ENCODE measurements at regions not wholly inside any gene's neighbourhood (a gene's known extent, or its start where the extent isn't known, plus 50 kb on each side); places are given as distances from the start of the nearest gene placed in this dataset.
"Not testable (repeated sequence)": the region's sequence is repeated elsewhere in the genome, so short reads cannot be mapped to it uniquely, and the experiment has no call there.

- H3K4me1 ChIP-seq: peaks cover 0 to 2% (median 0%) of the 10 kb centered on the region in 4 donors
- no peak overlapping the region for H3K4me3 ChIP-seq
- H3K9me3 ChIP-seq: no peaks in the 10 kb centered on the region
- intact Hi-C loops (cut with DNase I; ENCODE audit: low total_unique reads) (no loop called here), in situ Hi-C loops (cut with MboI; ENCODE audit: low pct_ligation_motif_present in 1 of 4, low pct_unique_long_range_greater_than_20kb in 1 of 4, low sequenced_read_pairs in 3 of 4) (no loop called here)
- H3K27ac ChIP-seq: no peak overlapping the region
- WGBS, 2 donors (ENCODE audit: low coverage in 1 of 2): 46 to 57% methylated on average over 2 of the region's 2 CpGs
- no peaks in the 10 kb centered on the region for H3K27me3 ChIP-seq
- no peak for TF ChIP-seq CTCF (IDR thresholded peaks at IDR 0.05)
- no peak for TF ChIP-seq EP300 (IDR thresholded peaks at IDR 0.05; ENCODE audit: low read depth)
- TF ChIP-seq POLR2AphosphoS5 (IDR thresholded peaks at IDR 0.05): no peak
- no peaks in the 10 kb centered on the region for H3K36me3 ChIP-seq
- no peak for DNase-seq
These were observed 129.2 kb downstream of the DMRT2 start for GRCh38 chr9:1179366-1179765.

GRCh38 chr9:1184146-1184545 is 134.0 kb downstream of the DMRT2 start:
- TF ChIP-seq POLR2A (IDR thresholded peaks at IDR 0.05) (no peak), EP300 (IDR thresholded peaks at IDR 0.05; ENCODE audit: low read depth) (no peak), POLR2AphosphoS5 (IDR thresholded peaks at IDR 0.05) (no peak), CTCF (IDR thresholded peaks at IDR 0.05) (no peak)
- H3K36me3 ChIP-seq: no peaks in the 10 kb centered on the region
- in situ Hi-C loops (cut with MboI; ENCODE audit: low pct_ligation_motif_present in 1 of 4, low pct_unique_long_range_greater_than_20kb in 1 of 4, low sequenced_read_pairs in 3 of 4): no loop called here
- no peaks in the 10 kb centered on the region for H3K4me1 ChIP-seq
- H3K27me3 ChIP-seq: no peaks in the 10 kb centered on the region
- no peak for DNase-seq
- no peak overlapping the region for H3K4me3 ChIP-seq
- H3K9me3 ChIP-seq: no peaks in the 10 kb centered on the region
- no peak overlapping the region for H3K27ac ChIP-seq
- intact Hi-C loops (cut with DNase I; ENCODE audit: low total_unique reads): loop anchor here (10.0 kb wide), 1 partner anchor 69 kb away; no protein-coding TSS in a partner anchor

GRCh38 chr9:1187137-1187536 is 137.0 kb downstream of the DMRT2 start:
- DNase-seq; H3K9me3 ChIP-seq; H3K36me3 ChIP-seq; H3K4me1 ChIP-seq; H3K27me3 ChIP-seq; H3K4me3 ChIP-seq; in situ Hi-C loops (cut with MboI; ENCODE audit: low pct_ligation_motif_present in 1 of 4, low pct_unique_long_range_greater_than_20kb in 1 of 4, low sequenced_read_pairs in 3 of 4); H3K27ac ChIP-seq: not testable (repeated sequence)
- WGBS, 2 donors (ENCODE audit: low coverage in 1 of 2): 88% methylated on average over 9 of the region's 9 CpGs; no CpG with 5 or more reads in 1 of the 2 donors
- intact Hi-C loops (cut with DNase I; ENCODE audit: low total_unique reads): loop anchor here (10.0 kb wide), 1 partner anchor 72 kb away; no protein-coding TSS in a partner anchor

- H3K27ac ChIP-seq; DNase-seq; H3K4me1 ChIP-seq; H3K27me3 ChIP-seq; H3K36me3 ChIP-seq; intact Hi-C loops (cut with DNase I; ENCODE audit: low total_unique reads); H3K4me3 ChIP-seq; in situ Hi-C loops (cut with MboI; ENCODE audit: low pct_ligation_motif_present in 1 of 4, low pct_unique_long_range_greater_than_20kb in 1 of 4, low sequenced_read_pairs in 3 of 4); H3K9me3 ChIP-seq: not testable (repeated sequence)
- 68 to 92% methylated on average over 2 to 5 of the region's 5 CpGs for WGBS, 2 donors (ENCODE audit: low coverage in 1 of 2)
These were observed 145.5 kb downstream of the DMRT2 start for GRCh38 chr9:1195636-1196035.

- H3K27me3 ChIP-seq: no peaks in the 10 kb centered on the region
- in situ Hi-C loops (cut with MboI; ENCODE audit: low pct_ligation_motif_present in 1 of 4, low pct_unique_long_range_greater_than_20kb in 1 of 4, low sequenced_read_pairs in 3 of 4) (no loop called here), intact Hi-C loops (cut with DNase I; ENCODE audit: low total_unique reads) (no loop called here)
- H3K9me3 ChIP-seq: no peaks in the 10 kb centered on the region
- no peak for DNase-seq
- WGBS, 2 donors (ENCODE audit: low coverage in 1 of 2): 41 to 70% methylated on average over 1 of the region's 1 CpG
- no peak overlapping the region for H3K27ac ChIP-seq
- TF ChIP-seq POLR2AphosphoS5 (IDR thresholded peaks at IDR 0.05) (no peak), POLR2A (IDR thresholded peaks at IDR 0.05) (no peak), CTCF (IDR thresholded peaks at IDR 0.05) (no peak), EP300 (IDR thresholded peaks at IDR 0.05; ENCODE audit: low read depth) (no peak)
- no peaks in the 10 kb centered on the region for H3K4me1 ChIP-seq
- no peaks in the 10 kb centered on the region for H3K36me3 ChIP-seq
- H3K4me3 ChIP-seq: no peak overlapping the region
These were observed 147.9 kb downstream of the DMRT2 start for GRCh38 chr9:1198085-1198484.

Data from transverse colon (tissue), 4 donors.